ENCODE measurements at regions not wholly inside any gene's neighbourhood (a gene's known extent, or its start where the extent isn't known, plus 50 kb on each side); places are given as distances from the start of the nearest gene placed in this dataset.

- no peak overlapping the region for H3K27ac Mint-ChIP-seq
- H3K4me1 ChIP-seq (ENCODE audit: control insufficient read depth in 1 of 2, insufficient read depth in 2 of 2, low read length in 2 of 2) = no peaks in the 10 kb centered on the region
- intact Hi-C loops (cut with micrococcal nuclease) = no loop called here
- WGBS (ENCODE audit: insufficient coverage) = 100% methylated on average over 1 of the region's 3 CpGs
- DNase-seq = no peak
- no peaks in the 10 kb centered on the region for H3K9me3 ChIP-seq (replicated peaks in 1 of 2; ENCODE audit: control insufficient read depth in 1 of 2, insufficient read depth in 1 of 2, low read length in 2 of 2)
- H3K36me3 Mint-ChIP-seq = no peaks in the 10 kb centered on the region
- H3K4me1 Mint-ChIP-seq = no peaks in the 10 kb centered on the region
- no peak overlapping the region for H3K4me2 ChIP-seq (replicated peaks; ENCODE audit: extremely low read depth, low read length, poor library complexity, severe bottlenecking)
- H4K20me1 ChIP-seq (ENCODE audit: insufficient read depth, low read length) = no peaks in the 10 kb centered on the region
- no peaks in the 10 kb centered on the region for H3K36me3 ChIP-seq (replicated peaks in 1 of 2; ENCODE audit: control insufficient read depth in 1 of 2, insufficient read depth in 2 of 2, low read length in 2 of 2)
- H3K4me3 Mint-ChIP-seq = no peak overlapping the region
- no peak overlapping the region for H2AFZ ChIP-seq (ENCODE audit: insufficient read depth, low read depth, low read length, poor library complexity, severe bottlenecking)
- no peak overlapping the region for H3K4me3 ChIP-seq (replicated peaks in 1 of 3; ENCODE audit: low read depth in 2 of 3, low read length in 3 of 3)
- no peaks in the 10 kb centered on the region for H3K27me3 ChIP-seq (ENCODE audit: control insufficient read depth in 2 of 2, insufficient read depth in 2 of 2, low read length in 2 of 2)
- TF ChIP-seq CTCF (IDR thresholded peaks at IDR 0.05) = no peak
- H3K27me3 Mint-ChIP-seq (ENCODE audit: low read depth in 3 of 3) = peaks cover 0 to 4% (median 1%) of the 10 kb centered on the region in 3 donors
- H3K27ac ChIP-seq (ENCODE audit: low read depth in 1 of 2, low read length in 2 of 2) = no peak overlapping the region
- H3K9ac ChIP-seq (ENCODE audit: insufficient read depth, low read length, poor library complexity, severe bottlenecking) = no peak overlapping the region
- H3K9me3 Mint-ChIP-seq = peaks cover 0 to 4% (median 1%) of the 10 kb centered on the region in 7 donors
- no peaks in the 10 kb centered on the region for H3K79me2 ChIP-seq (ENCODE audit: insufficient read depth, low read length)
Observed at GRCh38 chr1:213549982-213550381, 437.8 kb upstream of the PROX1 start.

DNA sequence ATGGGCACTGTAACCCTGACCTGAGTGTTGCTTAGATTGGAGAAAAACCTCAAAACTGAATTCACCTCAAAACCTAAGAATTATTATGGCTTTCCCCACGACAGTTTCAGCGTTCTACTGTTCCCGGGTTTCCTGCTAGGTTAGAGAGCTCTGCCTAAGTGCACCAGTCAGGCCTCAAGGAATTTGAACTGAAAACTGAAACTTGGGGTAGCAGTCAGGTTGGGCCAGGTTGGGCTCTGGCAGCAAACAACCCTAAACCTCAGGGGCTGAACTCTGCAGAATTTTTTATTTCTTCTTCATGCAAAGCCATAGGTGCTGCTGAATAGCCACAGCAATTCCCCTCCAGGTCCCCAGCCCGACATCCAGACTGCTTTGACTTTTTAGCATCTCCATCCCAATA is 437.0 kb upstream of the PROX1 start:
- no peaks in the 10 kb centered on the region for H3K79me2 ChIP-seq (ENCODE audit: insufficient read depth, low read length)
- intact Hi-C loops (cut with micrococcal nuclease) = no loop called here
- 96% methylated on average over 3 of the region's 4 CpGs for WGBS (ENCODE audit: insufficient coverage)

More for the DNA sequence above, 437.0 kb upstream of the PROX1 start:
- peaks cover 0 to 2% (median 1%) of the 10 kb centered on the region in 3 donors for H3K27me3 Mint-ChIP-seq (ENCODE audit: low read depth in 3 of 3)
- Histone ChIP-seq H3K9me3 (replicated peaks in 1 of 2; ENCODE audit: control insufficient read depth in 1 of 2, insufficient read depth in 1 of 2, low read length in 2 of 2) (no peaks in the 10 kb centered on the region), H3K4me1 (ENCODE audit: control insufficient read depth in 1 of 2, insufficient read depth in 2 of 2, low read length in 2 of 2) (no peaks in the 10 kb centered on the region), H3K36me3 (replicated peaks in 1 of 2; ENCODE audit: control insufficient read depth in 1 of 2, insufficient read depth in 2 of 2, low read length in 2 of 2) (no peaks in the 10 kb centered on the region), H3K27me3 (ENCODE audit: control insufficient read depth in 2 of 2, insufficient read depth in 2 of 2, low read length in 2 of 2) (no peaks in the 10 kb centered on the region), H3K27ac (ENCODE audit: low read depth in 1 of 2, low read length in 2 of 2) (no peak overlapping the region), H4K20me1 (ENCODE audit: insufficient read depth, low read length) (no peaks in the 10 kb centered on the region), H3K4me3 (replicated peaks in 1 of 3; ENCODE audit: low read depth in 2 of 3, low read length in 3 of 3) (no peak overlapping the region), H2AFZ (ENCODE audit: insufficient read depth, low read depth, low read length, poor library complexity, severe bottlenecking) (no peak overlapping the region), H3K4me2 (replicated peaks; ENCODE audit: extremely low read depth, low read length, poor library complexity, severe bottlenecking) (no peak overlapping the region), H3K9ac (ENCODE audit: insufficient read depth, low read length, poor library complexity, severe bottlenecking) (no peak overlapping the region)
- H3K36me3 Mint-ChIP-seq = no peaks in the 10 kb centered on the region
- no peaks in the 10 kb centered on the region for H3K4me1 Mint-ChIP-seq
- peaks cover 0 to 2% (median under 1%) of the 10 kb centered on the region in 7 donors for H3K9me3 Mint-ChIP-seq
- DNase-seq = no peak
- H3K4me3 Mint-ChIP-seq = no peak overlapping the region
- TF ChIP-seq CTCF (IDR thresholded peaks at IDR 0.05) = no peak
- H3K27ac Mint-ChIP-seq = no peak overlapping the region
